GM19025 (cell line): ENCODE measurements at regions not wholly inside any gene's neighbourhood (a gene's known extent, or its start where the extent isn't known, plus 50 kb on each side); places are given as distances from the start of the nearest gene placed in this dataset.

Experiments used
- ATAC-seq: cut with Tn5 transposase; IDR thresholded peaks from one replicate; pipeline ENCODE4 v1.9.1; 2021; ENCODE audit warnings: mild to moderate bottlenecking, low read depth, moderate library complexity; ENCODE audit not compliant: unreplicated experiment

GRCh38 chrX:149992918-149993317, 54.6 kb upstream of the EOLA2 start:
- ATAC-seq = no peak

DNA sequence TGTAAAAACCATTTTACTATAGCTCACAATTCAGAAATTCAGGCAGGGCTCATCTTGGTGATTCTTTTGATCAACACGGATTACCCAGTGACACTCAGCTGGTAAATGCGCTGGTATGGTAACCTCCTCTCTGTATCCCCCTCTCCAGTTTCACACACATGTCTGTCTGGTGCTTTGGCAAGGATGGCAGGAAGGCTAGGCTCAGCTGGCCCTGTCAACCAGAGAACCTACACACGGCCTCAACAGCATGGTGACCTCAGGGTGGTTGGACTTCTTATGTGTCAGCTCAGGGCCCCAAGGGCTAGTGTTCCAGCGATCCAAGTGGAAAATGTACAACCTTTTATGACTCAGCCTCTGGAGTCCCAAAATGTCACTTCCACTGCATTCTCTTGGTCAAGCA, 55.7 kb upstream of the EOLA2 start:
- ATAC-seq = no peak

- no peak for ATAC-seq
These were observed 58.2 kb upstream of the EOLA2 start for GRCh38 chrX:149996515-149996914.

DNA sequence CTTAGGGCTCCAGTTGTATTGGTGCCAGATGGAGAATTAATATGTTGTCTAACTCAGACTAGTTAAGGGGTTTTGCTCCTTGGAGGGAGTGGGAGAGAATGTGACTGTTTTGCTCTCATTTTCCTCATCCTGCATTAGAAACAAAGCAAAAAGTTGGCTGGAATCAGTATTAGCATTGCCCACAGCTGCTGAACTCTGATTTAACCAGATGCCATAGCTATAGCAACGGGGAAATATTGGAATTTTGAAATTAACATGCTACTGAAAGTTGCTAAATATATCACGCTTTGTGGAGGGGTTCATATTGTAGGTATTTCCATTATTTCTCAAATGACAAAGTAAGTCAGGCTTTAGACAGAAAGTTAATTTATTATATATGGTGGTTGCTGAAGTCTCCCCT, 66.7 kb upstream of the EOLA2 start:
- ATAC-seq = no peak

- no peak for ATAC-seq
These were observed 69.1 kb upstream of the EOLA2 start for GRCh38 chrX:150007356-150007755.

DNA sequence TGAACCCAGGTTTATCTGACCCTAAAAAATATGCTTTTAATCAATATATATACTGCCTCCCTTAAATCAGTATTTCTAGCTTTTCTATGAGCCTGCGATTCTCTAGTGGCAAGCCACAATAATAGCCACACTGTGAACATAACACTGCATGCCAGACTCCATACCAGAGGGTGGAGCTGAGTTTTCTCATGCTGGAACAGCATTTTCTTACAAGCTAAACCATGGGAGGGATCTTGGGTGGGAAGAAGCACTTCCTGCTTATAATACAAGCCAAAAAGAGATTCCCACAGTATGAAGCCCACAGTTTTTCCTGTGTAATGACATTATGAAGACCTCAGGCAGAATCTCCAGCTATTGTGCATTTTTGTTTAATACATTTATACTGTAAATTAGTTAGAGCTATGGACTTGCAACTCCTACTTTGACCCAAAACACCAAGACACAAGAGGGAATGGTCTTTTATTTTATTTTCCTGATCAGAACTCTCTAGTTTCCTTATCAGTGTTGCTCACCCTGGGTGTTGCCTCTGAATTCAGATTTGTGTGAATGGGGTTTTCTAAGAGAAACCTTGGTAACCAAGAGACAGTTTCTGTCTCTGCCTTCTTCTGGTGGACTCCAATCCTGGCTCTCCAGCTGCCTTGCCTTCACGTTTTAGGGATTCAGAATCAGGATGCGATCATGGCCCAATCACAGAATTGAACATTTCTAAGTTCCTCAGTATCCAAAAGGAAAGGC, 74.5 kb upstream of the EOLA2 start:
- no peak for ATAC-seq

- no peak for ATAC-seq
These were observed 76.2 kb upstream of the EOLA2 start for GRCh38 chrX:150014525-150014924.

DNA sequence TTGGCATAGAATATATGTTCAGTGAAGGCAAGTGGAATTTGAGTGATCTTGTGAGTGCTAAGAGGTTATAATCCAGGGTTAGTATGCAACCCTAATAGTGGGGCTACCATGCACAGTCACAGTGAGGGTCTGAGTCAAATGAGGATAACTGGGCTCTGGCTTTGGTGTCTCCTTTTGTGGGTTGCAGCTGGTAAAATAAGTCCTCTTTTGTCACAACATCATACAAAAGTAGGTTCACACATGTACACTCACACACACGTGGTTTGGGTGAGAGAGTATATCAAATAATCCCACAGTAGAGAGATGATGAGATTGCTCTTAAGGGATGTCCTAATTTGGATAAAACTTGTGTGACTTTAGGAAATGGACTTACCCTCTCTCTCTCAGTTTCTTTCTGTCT, 79.6 kb upstream of the EOLA2 start:
- no peak for ATAC-seq

GRCh38 chrX:150018931-150019361, 80.7 kb upstream of the EOLA2 start:
- no peak for ATAC-seq

- ATAC-seq = no peak
These were observed 90.4 kb upstream of the EOLA2 start for GRCh38 chrX:150028692-150029091.

- ATAC-seq = no peak
These were observed 94.5 kb upstream of the EOLA2 start for GRCh38 chrX:150032742-150033141.

DNA sequence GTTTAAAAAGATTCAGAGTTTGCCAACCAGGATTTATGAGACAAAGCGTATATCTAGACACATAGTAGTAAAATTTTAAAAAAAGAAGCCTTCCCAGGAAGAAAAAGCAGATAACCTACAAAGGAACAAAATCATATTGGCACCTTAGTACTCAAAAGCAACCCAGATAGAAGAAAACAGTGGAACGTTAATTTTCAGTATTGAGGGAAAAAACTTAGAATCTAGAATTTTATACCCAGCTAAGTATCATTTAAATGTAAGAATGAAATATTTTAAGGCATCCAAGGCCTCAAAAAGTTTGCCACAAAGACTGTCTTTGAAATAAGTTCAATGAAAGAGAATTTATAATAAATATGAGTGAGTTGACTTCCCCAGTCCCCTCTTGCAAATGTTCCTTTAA, 96.5 kb upstream of the EOLA2 start:
- ATAC-seq = no peak

GRCh38 chrX:150035531-150035930, 97.2 kb upstream of the EOLA2 start:
- no peak for ATAC-seq

- ATAC-seq = no peak
These were observed 97.9 kb upstream of the EOLA2 start for GRCh38 chrX:150036181-150036580.

DNA sequence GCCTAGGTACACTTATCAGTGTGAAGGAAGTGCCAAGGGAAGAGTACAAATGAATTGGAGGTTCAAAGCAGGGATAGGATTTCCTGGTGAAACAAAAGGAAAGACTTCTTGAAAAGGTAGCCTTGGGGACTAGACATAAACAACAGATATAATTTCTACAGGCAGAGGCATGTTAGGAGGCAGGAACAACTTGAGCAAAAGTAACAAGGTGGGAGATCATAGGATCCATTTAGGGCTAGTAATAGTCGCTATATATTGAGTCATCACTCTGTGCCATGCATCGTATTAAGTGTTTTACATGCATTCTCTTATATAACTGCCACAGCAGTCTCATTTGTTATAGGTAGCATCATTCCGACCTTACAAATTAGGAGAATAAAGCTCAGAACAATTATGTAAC, 98.3 kb upstream of the EOLA2 start:
- ATAC-seq = no peak

DNA sequence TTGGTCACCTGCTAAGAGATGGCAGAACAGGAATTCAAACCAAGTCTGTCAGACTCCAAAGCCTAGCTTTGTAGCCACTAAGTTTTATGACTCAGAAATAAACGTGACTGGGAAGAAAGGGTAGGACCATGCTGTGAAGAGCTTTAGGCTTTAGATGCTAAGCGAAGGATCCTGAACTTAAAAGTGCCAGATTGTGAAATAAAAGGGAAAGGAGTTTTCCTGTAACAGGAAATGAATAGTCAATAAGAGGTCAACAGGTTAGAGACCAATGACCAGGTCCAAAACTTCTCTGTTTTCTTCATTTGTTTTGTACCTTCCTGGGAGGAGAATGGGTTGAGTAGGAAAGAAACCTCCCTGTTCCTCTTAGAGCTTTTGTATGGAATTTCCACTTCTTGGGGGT, 98.8 kb upstream of the EOLA2 start:
- no peak for ATAC-seq

DNA sequence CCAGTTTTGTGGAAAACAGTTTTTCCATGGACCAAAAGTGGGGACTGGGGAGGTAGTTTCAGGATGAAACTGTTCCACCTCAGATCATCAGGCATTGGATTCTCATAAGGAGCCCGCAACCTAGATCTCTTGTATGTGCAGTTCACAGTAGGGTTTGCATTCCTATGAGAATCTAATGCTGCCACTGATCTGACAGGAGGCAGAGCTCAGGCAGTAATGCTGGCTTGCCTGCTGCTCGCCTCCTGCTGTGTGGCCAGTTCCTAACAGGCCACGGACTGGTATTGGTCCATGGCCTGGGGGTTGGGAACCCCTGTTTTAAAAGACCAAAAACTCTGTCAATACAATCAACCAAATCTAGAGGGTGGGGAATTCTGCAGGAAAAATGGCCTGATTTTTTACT, 100.0 kb upstream of the EOLA2 start:
- ATAC-seq = no peak

DNA sequence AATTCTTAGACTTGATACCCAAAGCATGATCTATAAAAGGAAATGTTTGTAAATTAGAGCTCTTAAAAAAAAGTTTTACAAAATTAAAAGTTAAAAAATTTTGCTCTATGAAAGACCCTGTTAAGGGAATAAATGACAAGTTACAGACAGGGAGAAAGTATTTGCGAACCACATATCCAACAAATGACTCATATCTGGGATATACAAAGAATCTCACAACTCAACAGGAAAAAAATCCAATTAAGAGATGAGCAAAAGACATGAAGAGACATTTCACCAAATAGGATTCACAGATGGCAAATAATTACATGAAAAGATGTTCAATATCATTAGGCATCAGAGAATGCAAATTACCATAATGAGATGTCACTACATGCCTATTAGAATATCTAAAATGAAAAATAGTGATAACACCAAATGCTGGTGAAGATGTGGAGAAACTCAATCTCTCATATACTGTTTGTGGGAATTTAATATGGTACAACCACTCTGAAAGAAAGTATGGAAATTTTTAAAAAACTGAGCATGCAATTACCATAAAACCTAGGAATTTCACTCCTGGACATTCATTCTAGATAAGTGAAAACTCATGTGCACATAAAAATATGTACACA, 100.8 kb upstream of the EOLA2 start:
- ATAC-seq = no peak

DNA sequence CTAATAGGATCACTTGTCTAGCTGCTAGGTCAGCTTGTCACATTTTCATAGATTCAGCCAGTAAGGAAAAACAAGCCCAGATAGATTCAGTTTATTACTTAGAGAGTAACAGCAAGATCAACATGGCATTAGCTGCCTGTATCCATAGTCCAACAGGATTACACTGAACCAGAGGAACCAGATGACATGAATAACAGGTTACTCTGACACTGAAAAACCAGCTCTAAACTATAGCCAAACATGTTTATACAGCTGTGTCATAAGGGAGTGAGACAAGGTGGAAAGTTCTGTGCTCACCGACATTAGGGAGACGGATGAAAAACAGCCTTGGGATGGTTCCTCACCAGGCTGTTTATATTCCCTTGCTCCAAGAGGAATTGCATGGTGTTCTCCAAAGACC, 102.9 kb upstream of the EOLA2 start:
- no peak for ATAC-seq

- no peak for ATAC-seq
These were observed 106.3 kb upstream of the EOLA2 start for GRCh38 chrX:150044556-150044955.

- no peak for ATAC-seq
These were observed 109.5 kb upstream of the EOLA2 start for GRCh38 chrX:150047818-150048217.

- ATAC-seq = no peak
These were observed 111.4 kb upstream of the EOLA2 start for GRCh38 chrX:150049647-150050046.
